Erythroblast (primary cell): ENCODE measurements at regions not wholly inside any gene's neighbourhood (a gene's known extent, or its start where the extent isn't known, plus 50 kb on each side); places are given as distances from the start of the nearest gene placed in this dataset.

Experiments used
- GATA1 ChIP-seq: IDR thresholded peaks from 2 replicates; pipeline ENCODE4 v1.6.1; 2011; ENCODE audit warnings: low read depth, mild to moderate bottlenecking, control low read depth, low read length, moderate library complexity
- POLR2A ChIP-seq: IDR thresholded peaks from 2 replicates; pipeline ENCODE4 v1.6.1; 2011; ENCODE audit warnings: mild to moderate bottlenecking, low read length

DNA sequence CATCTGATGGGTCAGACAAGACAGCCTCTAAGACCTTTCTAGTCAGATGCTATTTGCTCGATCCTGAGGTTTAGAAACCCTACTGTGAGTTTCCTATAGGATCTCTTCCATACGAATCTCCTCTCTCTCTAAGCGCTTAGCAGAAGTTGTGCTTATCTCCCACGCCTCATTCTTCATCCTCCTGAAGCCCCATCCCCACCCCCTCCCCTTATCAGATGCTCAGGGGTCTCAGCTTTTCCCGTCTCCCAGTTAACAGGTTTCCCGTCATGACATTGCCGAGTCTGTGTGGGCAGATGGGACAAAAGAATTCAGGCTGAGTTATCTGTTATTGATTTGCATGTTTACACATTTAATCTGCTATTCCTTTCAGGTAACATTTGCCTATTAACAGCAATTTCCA lies 99.0 kb upstream of the PIRT start:
- no peak for TF ChIP-seq POLR2A
- no peak for TF ChIP-seq GATA1
